ENCODE measurements at regions not wholly inside any gene's neighbourhood (a gene's known extent, or its start where the extent isn't known, plus 50 kb on each side); places are given as distances from the start of the nearest gene placed in this dataset.

DNA sequence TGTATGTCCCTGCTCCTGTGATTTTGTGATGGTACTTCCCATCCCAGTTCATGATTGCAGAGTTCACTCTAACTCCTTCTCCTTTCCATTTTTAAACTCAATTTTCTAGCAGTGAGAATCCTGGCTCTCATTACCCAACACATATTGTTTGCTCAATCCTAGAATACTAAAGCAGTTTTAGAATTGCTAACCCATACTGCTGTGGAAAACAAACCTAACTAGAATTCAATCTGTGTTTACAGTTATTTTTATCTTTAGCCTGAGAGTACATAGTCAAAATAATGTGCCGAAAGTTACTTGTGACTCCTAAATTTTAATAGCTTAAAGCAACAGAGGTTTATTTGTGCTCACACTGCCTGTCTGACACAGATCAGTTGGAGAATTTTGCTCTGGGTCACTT lies 508.0 kb downstream of the AACS start:
- Histone ChIP-seq H3K27me3 (ENCODE audit: low read length) (no peaks in the 10 kb centered on the region), H3K79me2 (ENCODE audit: insufficient read depth, low read length) (no peaks in the 10 kb centered on the region), H3K4me3 (ENCODE audit: insufficient read depth, low read length, poor library complexity, severe bottlenecking) (no peak overlapping the region), H3K9ac (ENCODE audit: low read length) (no peak overlapping the region), H3K4me2 (ENCODE audit: low read depth, low read length, poor library complexity, severe bottlenecking) (no peak overlapping the region), H4K20me1 (ENCODE audit: low read depth, low read length) (no peaks in the 10 kb centered on the region), H3K27ac (ENCODE audit: low read depth, low read length) (no peak overlapping the region), H3K36me3 (ENCODE audit: low read length) (no peaks in the 10 kb centered on the region), H3K9me2 (replicated peaks; ENCODE audit: insufficient read depth, low read length) (no peaks in the 10 kb centered on the region), H3K9me3 (ENCODE audit: insufficient read depth, low read length) (peaks cover 3% of the 10 kb centered on the region; the same call in 1 of the 2 replicates), H3F3A (ENCODE audit: insufficient read depth) (no peaks in the 10 kb centered on the region), H2AFZ (ENCODE audit: low read depth, low read length, severe bottlenecking) (no peak overlapping the region)
- no peak for TF ChIP-seq EZH2phosphoT487 (conservative IDR thresholded peaks at IDR 0.05; ENCODE audit: low read length)
- TF ChIP-seq, protein P1, sequence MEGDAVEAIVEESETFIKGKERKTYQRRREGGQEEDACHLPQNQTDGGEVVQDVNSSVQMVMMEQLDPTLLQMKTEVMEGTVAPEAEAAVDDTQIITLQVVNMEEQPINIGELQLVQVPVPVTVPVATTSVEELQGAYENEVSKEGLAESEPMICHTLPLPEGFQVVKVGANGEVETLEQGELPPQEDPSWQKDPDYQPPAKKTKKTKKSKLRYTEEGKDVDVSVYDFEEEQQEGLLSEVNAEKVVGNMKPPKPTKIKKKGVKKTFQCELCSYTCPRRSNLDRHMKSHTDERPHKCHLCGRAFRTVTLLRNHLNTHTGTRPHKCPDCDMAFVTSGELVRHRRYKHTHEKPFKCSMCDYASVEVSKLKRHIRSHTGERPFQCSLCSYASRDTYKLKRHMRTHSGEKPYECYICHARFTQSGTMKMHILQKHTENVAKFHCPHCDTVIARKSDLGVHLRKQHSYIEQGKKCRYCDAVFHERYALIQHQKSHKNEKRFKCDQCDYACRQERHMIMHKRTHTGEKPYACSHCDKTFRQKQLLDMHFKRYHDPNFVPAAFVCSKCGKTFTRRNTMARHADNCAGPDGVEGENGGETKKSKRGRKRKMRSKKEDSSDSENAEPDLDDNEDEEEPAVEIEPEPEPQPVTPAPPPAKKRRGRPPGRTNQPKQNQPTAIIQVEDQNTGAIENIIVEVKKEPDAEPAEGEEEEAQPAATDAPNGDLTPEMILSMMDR (IDR thresholded peaks at IDR 0.05; ENCODE audit: insufficient read depth, low read length, poor library complexity, severe bottlenecking): no peak

DNA sequence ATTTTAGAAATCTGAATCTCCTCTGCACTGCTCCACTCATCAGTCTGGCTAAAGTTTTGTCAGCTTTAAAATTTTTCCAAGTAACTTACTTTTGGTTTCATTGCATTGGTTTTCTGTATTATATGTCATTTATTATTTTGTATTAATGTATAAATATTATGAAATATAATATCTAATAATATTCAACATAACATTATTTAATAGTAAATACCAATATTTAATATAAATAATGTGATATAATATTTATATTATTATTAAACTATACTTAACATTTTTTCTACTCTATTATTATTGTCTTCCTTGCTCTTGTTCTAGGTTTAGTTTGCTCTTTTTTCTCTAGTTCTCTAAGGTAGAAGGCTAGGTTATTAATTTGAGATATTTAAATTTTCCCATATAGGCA lies 512.1 kb downstream of the AACS start:
- H3K4me2 ChIP-seq (ENCODE audit: low read depth, low read length, poor library complexity, severe bottlenecking): no peak overlapping the region
- no peak overlapping the region for H2AFZ ChIP-seq (ENCODE audit: low read depth, low read length, severe bottlenecking)
- H3K9me3 ChIP-seq (ENCODE audit: insufficient read depth, low read length): peaks cover 10% of the 10 kb centered on the region; the same call in 1 of the 2 replicates
- no peak overlapping the region for H3K4me3 ChIP-seq (ENCODE audit: insufficient read depth, low read length, poor library complexity, severe bottlenecking)
- TF ChIP-seq, protein P1 (IDR thresholded peaks at IDR 0.05; ENCODE audit: insufficient read depth, low read length, poor library complexity, severe bottlenecking): no peak
- no peak for TF ChIP-seq EZH2phosphoT487 (conservative IDR thresholded peaks at IDR 0.05; ENCODE audit: low read length)
- H4K20me1 ChIP-seq (ENCODE audit: low read depth, low read length): no peaks in the 10 kb centered on the region
- no peak overlapping the region for H3K27ac ChIP-seq (ENCODE audit: low read depth, low read length)
- H3K27me3 ChIP-seq (ENCODE audit: low read length): peaks cover 4% of the 10 kb centered on the region; the same call in 1 of the 2 replicates
- no peaks in the 10 kb centered on the region for H3F3A ChIP-seq (ENCODE audit: insufficient read depth)
- no peaks in the 10 kb centered on the region for H3K79me2 ChIP-seq (ENCODE audit: insufficient read depth, low read length)
- H3K9me2 ChIP-seq (replicated peaks; ENCODE audit: insufficient read depth, low read length): no peaks in the 10 kb centered on the region
- H3K36me3 ChIP-seq (ENCODE audit: low read length): no peaks in the 10 kb centered on the region
- no peak overlapping the region for H3K9ac ChIP-seq (ENCODE audit: low read length)

DNA sequence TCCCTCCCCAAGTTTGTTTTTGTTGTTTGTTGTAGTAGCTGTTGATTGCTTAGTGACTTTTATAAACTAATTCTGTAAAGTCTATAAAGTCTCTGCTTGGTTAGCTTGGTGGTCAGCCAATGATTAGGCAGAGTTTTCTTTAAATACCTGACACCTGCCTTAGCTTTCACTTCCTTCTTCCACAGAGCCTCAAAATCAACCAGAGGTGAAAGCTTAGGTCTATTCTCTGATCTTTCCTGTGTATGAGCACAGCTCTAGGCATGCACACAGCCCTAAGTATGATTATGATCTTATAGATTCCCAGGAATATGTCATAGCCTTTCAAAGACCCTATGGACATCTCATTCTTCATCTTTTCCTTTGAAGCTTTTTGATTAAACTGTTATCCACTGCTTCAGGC lies 514.7 kb downstream of the AACS start:
- peaks cover 4% of the 10 kb centered on the region; the same call in 1 of the 2 replicates for H3K27me3 ChIP-seq (ENCODE audit: low read length)
- peaks cover 10% of the 10 kb centered on the region; the same call in 1 of the 2 replicates for H3K9me3 ChIP-seq (ENCODE audit: insufficient read depth, low read length)
- no peak overlapping the region for H3K27ac ChIP-seq (ENCODE audit: low read depth, low read length)
- H3K36me3 ChIP-seq (ENCODE audit: low read length): no peaks in the 10 kb centered on the region
- H3K9me2 ChIP-seq (replicated peaks; ENCODE audit: insufficient read depth, low read length): no peaks in the 10 kb centered on the region
- H3K4me2 ChIP-seq (ENCODE audit: low read depth, low read length, poor library complexity, severe bottlenecking): no peak overlapping the region
- H4K20me1 ChIP-seq (ENCODE audit: low read depth, low read length): no peaks in the 10 kb centered on the region
- no peak overlapping the region for H3K4me3 ChIP-seq (ENCODE audit: insufficient read depth, low read length, poor library complexity, severe bottlenecking)
- TF ChIP-seq, protein P1 (IDR thresholded peaks at IDR 0.05; ENCODE audit: insufficient read depth, low read length, poor library complexity, severe bottlenecking): no peak
- no peak for TF ChIP-seq EZH2phosphoT487 (conservative IDR thresholded peaks at IDR 0.05; ENCODE audit: low read length)
- H2AFZ ChIP-seq (ENCODE audit: low read depth, low read length, severe bottlenecking): no peak overlapping the region
- no peak overlapping the region for H3K9ac ChIP-seq (ENCODE audit: low read length)
- H3K79me2 ChIP-seq (ENCODE audit: insufficient read depth, low read length): no peaks in the 10 kb centered on the region
- no peaks in the 10 kb centered on the region for H3F3A ChIP-seq (ENCODE audit: insufficient read depth)
